Natural killer cell treated with Interleukin-12 subunit alpha and Interleukin-12 subunit beta and Interleukin-15 and Interleukin-18, amount 100 ng/mL, for 72 hours (primary cell): ENCODE measurements at regions not wholly inside any gene's neighbourhood (a gene's known extent, or its start where the extent isn't known, plus 50 kb on each side); places are given as distances from the start of the nearest gene placed in this dataset.
"Not testable (repeated sequence)": the region's sequence is repeated elsewhere in the genome, so short reads cannot be mapped to it uniquely, and the experiment has no call there.

Experiments
- ATAC-seq, 2 donors: fragments of 150-1000 bp; cut with Tn5 transposase in 1 of 2; sonication (Bioruptor Pico), chemical (Tn5 transposase) in 1 of 2; 2 replicates each; pipeline ENCODE4 v1.10.0; 2021
- DNase-seq: peaks from one replicate; pipeline ENCODE4 v3.0.0; 2022; ENCODE audit warnings: low spot score
- H3K27ac Mint-ChIP-seq, 2 donors: 1 replicate in 1 of 2; 2 replicates in 1 of 2; pipeline ENCODE4 v1.8.0; 2022; ENCODE audit warnings: mixed read lengths in 2 of 2, mild to moderate bottlenecking in 1 of 2, moderate library complexity in 1 of 2
- H3K27me3 Mint-ChIP-seq, 2 donors: 1 replicate in 1 of 2; 2 replicates in 1 of 2; pipeline ENCODE4 v1.8.0; 2022; ENCODE audit warnings: mixed read lengths in 2 of 2
- H3K36me3 Mint-ChIP-seq: one replicate; pipeline ENCODE4 v1.8.0; 2022; ENCODE audit warnings: mixed read lengths
- H3K4me1 Mint-ChIP-seq, 2 donors: 1 replicate in 1 of 2; 2 replicates in 1 of 2; pipeline ENCODE4 v1.8.0; 2022; ENCODE audit warnings: low read depth in 2 of 2, mixed read lengths in 2 of 2, mild to moderate bottlenecking in 1 of 2
- H3K4me3 Mint-ChIP-seq: one replicate; pipeline ENCODE4 v1.8.0; 2022; ENCODE audit warnings: mixed read lengths
- H3K9me3 Mint-ChIP-seq: 2 replicates; pipeline ENCODE4 v1.8.0; 2022; ENCODE audit warnings: mixed read lengths

GRCh38 chr3:154872074-154872473, 208.0 kb upstream of the MME start:
- ATAC-seq = no peak

GRCh38 chr3:154864947-154865346, 215.2 kb upstream of the MME start:
- Mint-ChIP-seq H3K36me3 (no peaks in the 10 kb centered on the region), H3K27me3 (no peaks in the 10 kb centered on the region), H3K27ac (no peak overlapping the region), H3K4me3 (no peak overlapping the region), H3K9me3 (peaks cover 5% of the 10 kb centered on the region), H3K4me1 (no peaks in the 10 kb centered on the region)
- DNase-seq = no peak
- no peak for ATAC-seq

More at GRCh38 chr3:154872074-154872473, 208.0 kb upstream of the MME start:
- H3K9me3 Mint-ChIP-seq = peaks cover 13% of the 10 kb centered on the region
- no peaks in the 10 kb centered on the region for H3K27me3 Mint-ChIP-seq
- no peak for DNase-seq
- no peak overlapping the region for H3K27ac Mint-ChIP-seq
- H3K36me3 Mint-ChIP-seq = peaks cover 6% of the 10 kb centered on the region
- H3K4me3 Mint-ChIP-seq = no peak overlapping the region
- no peaks in the 10 kb centered on the region for H3K4me1 Mint-ChIP-seq

- Mint-ChIP-seq H3K27me3 (no peaks in the 10 kb centered on the region), H3K36me3 (no peaks in the 10 kb centered on the region), H3K4me1 (no peaks in the 10 kb centered on the region), H3K27ac (no peak overlapping the region), H3K4me3 (no peak overlapping the region), H3K9me3 (peaks cover 3% of the 10 kb centered on the region)
- ATAC-seq (no peak), DNase-seq (no peak)
These were observed 217.9 kb upstream of the MME start for GRCh38 chr3:154862265-154862664.

- H3K27me3 Mint-ChIP-seq, ATAC-seq, H3K4me1 Mint-ChIP-seq, H3K9me3 Mint-ChIP-seq, H3K4me3 Mint-ChIP-seq, H3K27ac Mint-ChIP-seq, DNase-seq, H3K36me3 Mint-ChIP-seq: not testable (repeated sequence)
These were observed 227.1 kb upstream of the MME start for GRCh38 chr3:154852998-154853397.

- Mint-ChIP-seq H3K4me1 (no peaks in the 10 kb centered on the region), H3K27ac (no peak overlapping the region), H3K4me3 (no peak overlapping the region), H3K36me3 (no peaks in the 10 kb centered on the region), H3K27me3 (no peaks in the 10 kb centered on the region), H3K9me3 (peaks cover 9% of the 10 kb centered on the region)
- ATAC-seq = no peak
- DNase-seq = no peak
These were observed 227.6 kb upstream of the MME start for GRCh38 chr3:154852515-154852914.

DNA sequence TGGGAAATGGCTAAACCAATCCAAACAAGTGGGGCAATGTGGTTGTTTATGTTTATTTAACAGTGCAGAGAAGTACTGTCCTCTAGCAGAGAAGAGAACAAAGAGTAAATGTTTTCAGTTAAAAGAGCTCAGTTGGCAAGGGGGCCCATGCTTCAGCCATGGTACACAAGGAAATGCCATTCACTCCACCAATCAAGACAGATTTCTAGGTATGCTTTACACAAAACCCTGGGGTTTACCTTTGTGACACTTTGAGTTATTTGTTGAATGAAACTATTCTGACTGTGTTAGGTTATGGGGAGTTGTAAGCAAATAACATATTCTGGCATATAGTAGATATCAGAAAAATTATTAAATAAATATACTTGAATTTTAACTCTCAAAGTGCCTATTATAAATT, 228.5 kb upstream of the MME start:
- Mint-ChIP-seq H3K27ac (no peak overlapping the region), H3K9me3 (peaks cover 9% of the 10 kb centered on the region), H3K4me3 (no peak overlapping the region), H3K27me3 (no peaks in the 10 kb centered on the region), H3K4me1 (no peaks in the 10 kb centered on the region), H3K36me3 (no peaks in the 10 kb centered on the region)
- ATAC-seq (no peak), DNase-seq (no peak)

- H3K4me3 Mint-ChIP-seq = no peak overlapping the region
- H3K9me3 Mint-ChIP-seq = peaks cover 9% of the 10 kb centered on the region
- no peaks in the 10 kb centered on the region for H3K27me3 Mint-ChIP-seq
- no peak for DNase-seq
- H3K27ac Mint-ChIP-seq = no peak overlapping the region
- H3K36me3 Mint-ChIP-seq = no peaks in the 10 kb centered on the region
- H3K4me1 Mint-ChIP-seq = no peaks in the 10 kb centered on the region
- ATAC-seq = no peak
These were observed 229.2 kb upstream of the MME start for GRCh38 chr3:154850921-154851320.

GRCh38 chr3:154849408-154849807, 230.7 kb upstream of the MME start:
- Mint-ChIP-seq H3K27ac (no peak overlapping the region), H3K27me3 (no peaks in the 10 kb centered on the region), H3K36me3 (no peaks in the 10 kb centered on the region), H3K4me1 (no peaks in the 10 kb centered on the region), H3K9me3 (peaks cover 9% of the 10 kb centered on the region), H3K4me3 (no peak overlapping the region)
- DNase-seq = no peak
- no peak for ATAC-seq

GRCh38 chr3:154844863-154845262, 235.3 kb upstream of the MME start:
- no peak for DNase-seq
- ATAC-seq = no peak
- no peaks in the 10 kb centered on the region for H3K36me3 Mint-ChIP-seq
- H3K4me3 Mint-ChIP-seq = no peak overlapping the region
- peaks cover 9% of the 10 kb centered on the region for H3K9me3 Mint-ChIP-seq
- H3K27ac Mint-ChIP-seq = no peak overlapping the region
- H3K27me3 Mint-ChIP-seq = no peaks in the 10 kb centered on the region
- H3K4me1 Mint-ChIP-seq = no peaks in the 10 kb centered on the region

- Mint-ChIP-seq H3K9me3 (peaks cover 7% of the 10 kb centered on the region), H3K4me1 (no peaks in the 10 kb centered on the region), H3K27ac (no peak overlapping the region), H3K27me3 (no peaks in the 10 kb centered on the region), H3K4me3 (no peak overlapping the region), H3K36me3 (no peaks in the 10 kb centered on the region)
- DNase-seq (no peak), ATAC-seq (no peak)
These were observed 236.5 kb upstream of the MME start for GRCh38 chr3:154843647-154844046.

DNA sequence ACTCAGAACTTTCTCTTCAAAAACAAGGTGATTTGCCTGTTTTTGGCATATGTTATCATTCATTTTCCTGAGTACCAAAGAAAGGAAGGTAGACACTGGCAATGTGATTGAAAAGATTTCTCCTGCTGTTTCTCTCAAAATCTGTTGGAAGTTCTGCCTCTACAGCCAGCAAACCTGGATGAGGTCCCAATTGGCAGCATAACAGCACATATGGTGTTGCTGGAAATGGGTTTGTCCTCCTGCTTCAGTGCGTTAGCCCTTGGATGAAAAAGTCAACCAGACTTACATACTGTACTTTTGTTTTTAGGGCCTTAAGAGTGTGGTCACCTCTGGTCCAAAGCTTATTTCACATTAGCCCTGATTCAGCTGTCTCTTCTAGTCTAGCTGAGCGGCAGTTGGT, 237.6 kb upstream of the MME start:
- ATAC-seq (no peak), DNase-seq (no peak)
- no peaks in the 10 kb centered on the region for H3K36me3 Mint-ChIP-seq
- H3K27me3 Mint-ChIP-seq = no peaks in the 10 kb centered on the region
- no peak overlapping the region for H3K27ac Mint-ChIP-seq
- no peak overlapping the region for H3K4me3 Mint-ChIP-seq
- H3K4me1 Mint-ChIP-seq = no peaks in the 10 kb centered on the region
- H3K9me3 Mint-ChIP-seq = peaks cover 10% of the 10 kb centered on the region

DNA sequence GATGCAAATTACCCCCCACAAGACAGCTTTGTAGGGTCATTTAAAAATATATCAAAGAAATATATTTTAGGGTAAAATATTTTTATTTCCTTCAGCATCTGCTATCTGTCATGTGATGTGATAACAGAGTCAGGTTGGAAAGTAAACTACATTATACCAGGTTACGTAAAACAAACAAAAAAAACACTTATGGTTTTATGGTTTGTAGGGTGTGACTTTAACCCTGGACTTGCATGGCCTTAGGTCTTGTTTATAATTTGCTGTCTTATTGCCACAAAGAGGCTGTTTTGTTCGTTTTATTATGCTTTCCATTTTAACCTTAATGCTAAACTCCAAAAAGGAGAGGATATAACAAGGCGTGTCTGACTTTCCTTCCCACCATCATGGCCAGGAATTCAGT, 244.5 kb upstream of the MME start:
- H3K9me3 Mint-ChIP-seq = peaks cover 10% of the 10 kb centered on the region
- no peak overlapping the region for H3K4me3 Mint-ChIP-seq
- H3K4me1 Mint-ChIP-seq = no peaks in the 10 kb centered on the region
- no peak for DNase-seq
- H3K27me3 Mint-ChIP-seq = no peaks in the 10 kb centered on the region
- no peak overlapping the region for H3K27ac Mint-ChIP-seq
- no peaks in the 10 kb centered on the region for H3K36me3 Mint-ChIP-seq
- ATAC-seq = no peak

- H3K27me3 Mint-ChIP-seq, DNase-seq, H3K9me3 Mint-ChIP-seq, ATAC-seq, H3K27ac Mint-ChIP-seq, H3K36me3 Mint-ChIP-seq, H3K4me3 Mint-ChIP-seq, H3K4me1 Mint-ChIP-seq: not testable (repeated sequence)
These were observed 245.3 kb upstream of the MME start for GRCh38 chr3:154834831-154835230.

DNA sequence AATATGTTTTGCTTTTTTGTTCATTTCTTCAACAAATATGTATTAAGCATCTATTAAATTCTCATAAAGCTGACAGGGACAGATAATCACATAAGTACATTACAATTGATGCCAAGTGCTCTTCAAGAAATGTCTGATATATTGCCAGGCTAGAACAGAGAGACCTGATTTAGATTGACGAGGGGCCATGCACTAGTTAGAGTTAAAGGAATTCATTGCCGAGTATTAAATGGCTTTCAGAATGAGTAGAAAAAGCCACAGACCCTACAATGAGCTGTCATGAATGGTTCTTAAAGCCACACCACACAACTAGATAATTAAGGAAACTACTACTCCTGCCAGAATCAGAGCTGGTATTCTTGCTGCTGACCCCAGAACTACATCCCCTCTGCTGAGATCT, 250.2 kb upstream of the MME start:
- no peaks in the 10 kb centered on the region for H3K4me1 Mint-ChIP-seq
- H3K27ac Mint-ChIP-seq = no peak overlapping the region
- DNase-seq (no peak), ATAC-seq (no peak)
- H3K27me3 Mint-ChIP-seq = no peaks in the 10 kb centered on the region
- H3K4me3 Mint-ChIP-seq = no peak overlapping the region
- peaks cover under 1% of the 10 kb centered on the region for H3K9me3 Mint-ChIP-seq
- no peaks in the 10 kb centered on the region for H3K36me3 Mint-ChIP-seq

GRCh38 chr3:154819491-154819890, 260.6 kb upstream of the MME start:
- H3K9me3 Mint-ChIP-seq = peaks cover 17% of the 10 kb centered on the region
- H3K4me3 Mint-ChIP-seq = no peak overlapping the region
- no peaks in the 10 kb centered on the region for H3K4me1 Mint-ChIP-seq
- H3K27me3 Mint-ChIP-seq = no peaks in the 10 kb centered on the region
- no peak for DNase-seq
- H3K27ac Mint-ChIP-seq = no peak overlapping the region
- no peak for ATAC-seq
- H3K36me3 Mint-ChIP-seq = no peaks in the 10 kb centered on the region
